GM12873 (cell line): ENCODE measurements at regions not wholly inside any gene's neighbourhood (a gene's known extent, or its start where the extent isn't known, plus 50 kb on each side); places are given as distances from the start of the nearest gene placed in this dataset.

Source experiments
- CTCF ChIP-seq: IDR thresholded peaks from 2 replicates; pipeline ENCODE4 v1.5.1; 2012; ENCODE audit warnings: low read depth, mild to moderate bottlenecking, moderate library complexity, low read length, control low read depth; ENCODE audit not compliant: insufficient read depth; ENCODE audit errors: missing control alignments

- TF ChIP-seq CTCF, result no peak
Observed at GRCh38 chr3:88824666-88825564, 282.5 kb upstream of the EPHA3 start.

- no peak for TF ChIP-seq CTCF
Observed at GRCh38 chr3:88828466-88828865, 279.0 kb upstream of the EPHA3 start.

- no peak for TF ChIP-seq CTCF
Observed at GRCh38 chr3:88852606-88853005, 254.8 kb upstream of the EPHA3 start.

GRCh38 chr3:88863196-88863595 is 244.2 kb upstream of the EPHA3 start:
- TF ChIP-seq CTCF, result no peak

- TF ChIP-seq CTCF, result no peak
Observed at GRCh38 chr3:88876724-88877123, 230.7 kb upstream of the EPHA3 start.

GRCh38 chr3:88879905-88880304 is 227.5 kb upstream of the EPHA3 start:
- TF ChIP-seq CTCF, result no peak

- no peak for TF ChIP-seq CTCF
Observed at GRCh38 chr3:88882121-88882520, 225.3 kb upstream of the EPHA3 start.
